ENCODE measurements at regions not wholly inside any gene's neighbourhood (a gene's known extent, or its start where the extent isn't known, plus 50 kb on each side); places are given as distances from the start of the nearest gene placed in this dataset.

- no peak for DNase-seq
- no CpG with 5 or more reads among the region's 4 CpGs for WGBS (ENCODE audit: extremely low coverage, insufficient coverage, insufficient read length)
- H3K4me3 ChIP-seq (ENCODE audit: low read depth, low read length): no peak overlapping the region
- no peak overlapping the region for H4K8ac ChIP-seq (ENCODE audit: low read depth, low read length)
- no peak overlapping the region for H4K91ac ChIP-seq (ENCODE audit: low read depth, low read length)
- no peaks in the 10 kb centered on the region for H3K79me2 ChIP-seq (ENCODE audit: control insufficient read depth, insufficient read depth, low read length, poor library complexity)
- H3K36me3 ChIP-seq (ENCODE audit: control insufficient read depth in 1 of 2, insufficient read depth in 2 of 2, low read length in 2 of 2): no peaks in the 10 kb centered on the region
- H3K27ac ChIP-seq (ENCODE audit: low read depth, low read length): no peak overlapping the region
- no peaks in the 10 kb centered on the region for H3K79me1 ChIP-seq (ENCODE audit: low read length)
- no peak overlapping the region for H3K23ac ChIP-seq (ENCODE audit: low read length)
- H3K9me3 ChIP-seq (ENCODE audit: insufficient read depth, low read depth, low read length): no peaks in the 10 kb centered on the region
- H3K4me2 ChIP-seq (ENCODE audit: low read length): no peak overlapping the region
- no peak overlapping the region for H4K12ac ChIP-seq (ENCODE audit: low read depth, low read length)
- no peak overlapping the region for H3K4ac ChIP-seq (ENCODE audit: low read depth, low read length)
- H3K27me3 ChIP-seq (ENCODE audit: insufficient read depth, low read length): no peaks in the 10 kb centered on the region
- no peak overlapping the region for H2BK120ac ChIP-seq (ENCODE audit: insufficient read depth, low read length, poor library complexity)
- H3K18ac ChIP-seq (ENCODE audit: low read length): no peak overlapping the region
- H2AFZ ChIP-seq (ENCODE audit: insufficient read depth, low read length, poor library complexity): no peak overlapping the region
- no peaks in the 10 kb centered on the region for H3K4me1 ChIP-seq (ENCODE audit: control insufficient read depth in 1 of 2, insufficient read depth in 2 of 2, low read length in 2 of 2)
- H2BK5ac ChIP-seq (ENCODE audit: low read depth, low read length, poor library complexity): no peak overlapping the region
- no peak overlapping the region for H3K9ac ChIP-seq (ENCODE audit: low read length)
- H2BK12ac ChIP-seq (ENCODE audit: low read length): no peak overlapping the region
- H2AK5ac ChIP-seq (ENCODE audit: low read length): no peak overlapping the region
- H3K14ac ChIP-seq (ENCODE audit: low read length): no peak overlapping the region
Observed at GRCh38 chr9:119902611-119903010, 533.4 kb upstream of the BRINP1 start.

- Histone ChIP-seq H3K79me2 (ENCODE audit: control insufficient read depth, insufficient read depth, low read length, poor library complexity) (no peaks in the 10 kb centered on the region), H3K4me2 (ENCODE audit: low read length) (no peak overlapping the region), H4K8ac (ENCODE audit: low read depth, low read length) (no peak overlapping the region), H3K9me3 (ENCODE audit: insufficient read depth, low read depth, low read length) (no peaks in the 10 kb centered on the region), H2BK5ac (ENCODE audit: low read depth, low read length, poor library complexity) (no peak overlapping the region), H3K27ac (ENCODE audit: low read depth, low read length) (no peak overlapping the region), H3K4me1 (ENCODE audit: control insufficient read depth in 1 of 2, insufficient read depth in 2 of 2, low read length in 2 of 2) (no peaks in the 10 kb centered on the region), H3K23ac (ENCODE audit: low read length) (no peak overlapping the region), H3K4ac (ENCODE audit: low read depth, low read length) (no peak overlapping the region), H2BK120ac (ENCODE audit: insufficient read depth, low read length, poor library complexity) (no peak overlapping the region), H3K9ac (ENCODE audit: low read length) (no peak overlapping the region), H3K4me3 (ENCODE audit: low read depth, low read length) (no peak overlapping the region), H3K36me3 (ENCODE audit: control insufficient read depth in 1 of 2, insufficient read depth in 2 of 2, low read length in 2 of 2) (no peaks in the 10 kb centered on the region), H2AK5ac (ENCODE audit: low read length) (no peak overlapping the region), H3K14ac (ENCODE audit: low read length) (no peak overlapping the region), H4K12ac (ENCODE audit: low read depth, low read length) (no peak overlapping the region), H3K27me3 (ENCODE audit: insufficient read depth, low read length) (no peaks in the 10 kb centered on the region), H2BK12ac (ENCODE audit: low read length) (no peak overlapping the region), H4K91ac (ENCODE audit: low read depth, low read length) (no peak overlapping the region), H2AFZ (ENCODE audit: insufficient read depth, low read length, poor library complexity) (no peak overlapping the region), H3K18ac (ENCODE audit: low read length) (no peak overlapping the region), H3K79me1 (ENCODE audit: low read length) (no peaks in the 10 kb centered on the region)
- peak; percentile 25 to 73 for DNase-seq
Observed at GRCh38 chr9:119898316-119898715, 529.1 kb upstream of the BRINP1 start.

- H3K36me3 ChIP-seq (ENCODE audit: control insufficient read depth in 1 of 2, insufficient read depth in 2 of 2, low read length in 2 of 2): no peaks in the 10 kb centered on the region
- no peak overlapping the region for H3K27ac ChIP-seq (ENCODE audit: low read depth, low read length)
- no peak overlapping the region for H2BK5ac ChIP-seq (ENCODE audit: low read depth, low read length, poor library complexity)
- no peaks in the 10 kb centered on the region for H3K79me2 ChIP-seq (ENCODE audit: control insufficient read depth, insufficient read depth, low read length, poor library complexity)
- no peak for DNase-seq
- H3K4me1 ChIP-seq (ENCODE audit: control insufficient read depth in 1 of 2, insufficient read depth in 2 of 2, low read length in 2 of 2): no peaks in the 10 kb centered on the region
- no peak overlapping the region for H3K23ac ChIP-seq (ENCODE audit: low read length)
- H3K27me3 ChIP-seq (ENCODE audit: insufficient read depth, low read length): no peaks in the 10 kb centered on the region
- H2AFZ ChIP-seq (ENCODE audit: insufficient read depth, low read length, poor library complexity): no peak overlapping the region
- H3K79me1 ChIP-seq (ENCODE audit: low read length): no peaks in the 10 kb centered on the region
- no peak overlapping the region for H3K4ac ChIP-seq (ENCODE audit: low read depth, low read length)
- no peak overlapping the region for H4K12ac ChIP-seq (ENCODE audit: low read depth, low read length)
- no peak overlapping the region for H3K4me3 ChIP-seq (ENCODE audit: low read depth, low read length)
- H2BK12ac ChIP-seq (ENCODE audit: low read length): no peak overlapping the region
- no CpG with 5 or more reads among the region's 2 CpGs for WGBS (ENCODE audit: extremely low coverage, insufficient coverage, insufficient read length)
- no peak overlapping the region for H4K91ac ChIP-seq (ENCODE audit: low read depth, low read length)
- H4K8ac ChIP-seq (ENCODE audit: low read depth, low read length): no peak overlapping the region
- H3K14ac ChIP-seq (ENCODE audit: low read length): no peak overlapping the region
- H3K9ac ChIP-seq (ENCODE audit: low read length): no peak overlapping the region
- H2BK120ac ChIP-seq (ENCODE audit: insufficient read depth, low read length, poor library complexity): no peak overlapping the region
- no peak overlapping the region for H3K4me2 ChIP-seq (ENCODE audit: low read length)
- no peak overlapping the region for H2AK5ac ChIP-seq (ENCODE audit: low read length)
- H3K18ac ChIP-seq (ENCODE audit: low read length): no peak overlapping the region
- no peaks in the 10 kb centered on the region for H3K9me3 ChIP-seq (ENCODE audit: insufficient read depth, low read depth, low read length)
Observed at GRCh38 chr9:119884438-119884837, 515.2 kb upstream of the BRINP1 start.

GRCh38 chr9:119881898-119882297, 512.7 kb upstream of the BRINP1 start:
- Histone ChIP-seq H2AFZ (ENCODE audit: insufficient read depth, low read length, poor library complexity) (no peak overlapping the region), H3K23ac (ENCODE audit: low read length) (no peak overlapping the region), H2BK5ac (ENCODE audit: low read depth, low read length, poor library complexity) (no peak overlapping the region), H3K36me3 (ENCODE audit: control insufficient read depth in 1 of 2, insufficient read depth in 2 of 2, low read length in 2 of 2) (no peaks in the 10 kb centered on the region), H2BK120ac (ENCODE audit: insufficient read depth, low read length, poor library complexity) (no peak overlapping the region), H3K4me2 (ENCODE audit: low read length) (no peak overlapping the region), H3K79me2 (ENCODE audit: control insufficient read depth, insufficient read depth, low read length, poor library complexity) (no peaks in the 10 kb centered on the region), H3K27ac (ENCODE audit: low read depth, low read length) (no peak overlapping the region), H3K9me3 (ENCODE audit: insufficient read depth, low read depth, low read length) (no peaks in the 10 kb centered on the region), H3K4me1 (ENCODE audit: control insufficient read depth in 1 of 2, insufficient read depth in 2 of 2, low read length in 2 of 2) (no peaks in the 10 kb centered on the region), H2AK5ac (ENCODE audit: low read length) (no peak overlapping the region), H3K18ac (ENCODE audit: low read length) (no peak overlapping the region), H3K79me1 (ENCODE audit: low read length) (no peaks in the 10 kb centered on the region), H3K4ac (ENCODE audit: low read depth, low read length) (no peak overlapping the region), H2BK12ac (ENCODE audit: low read length) (no peak overlapping the region), H3K4me3 (ENCODE audit: low read depth, low read length) (no peak overlapping the region), H3K14ac (ENCODE audit: low read length) (no peak overlapping the region), H4K8ac (ENCODE audit: low read depth, low read length) (no peak overlapping the region), H3K27me3 (ENCODE audit: insufficient read depth, low read length) (no peaks in the 10 kb centered on the region), H3K9ac (ENCODE audit: low read length) (no peak overlapping the region), H4K12ac (ENCODE audit: low read depth, low read length) (no peak overlapping the region), H4K91ac (ENCODE audit: low read depth, low read length) (no peak overlapping the region)
- no CpG with 5 or more reads among the region's 6 CpGs for WGBS (ENCODE audit: extremely low coverage, insufficient coverage, insufficient read length)
- DNase-seq: no peak

Data from trophoblast cell (in vitro differentiated cells and primary cell).